Inflammatory macrophage (primary cell): ENCODE measurements at regions not wholly inside any gene's neighbourhood (a gene's known extent, or its start where the extent isn't known, plus 50 kb on each side); places are given as distances from the start of the nearest gene placed in this dataset.
"Not testable (repeated sequence)": the region's sequence is repeated elsewhere in the genome, so short reads cannot be mapped to it uniquely, and the experiment has no call there.

Experiments
- DNase-seq, 2 donors: peaks; one replicate each; pipeline ENCODE4 v3.0.0-alpha.2; 2020 to 2022

DNA sequence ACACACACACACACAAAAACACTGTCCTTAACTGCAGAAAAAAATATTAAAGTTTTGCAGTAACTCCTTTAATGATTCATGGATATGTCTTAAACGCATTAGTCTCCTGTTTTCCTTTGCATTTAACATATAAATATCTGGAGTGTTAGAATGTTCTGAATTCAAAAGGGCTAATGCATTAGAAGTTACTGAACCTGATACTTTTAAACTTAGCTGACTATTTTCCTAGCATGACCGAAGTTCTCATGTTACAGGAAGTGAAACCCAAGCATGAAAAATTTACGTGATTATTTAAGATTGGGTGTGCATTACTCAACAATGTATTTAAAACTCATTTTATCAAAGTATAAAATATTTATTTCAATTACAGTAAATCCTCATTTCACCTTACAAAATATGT is 791.2 kb downstream of the FLRT2 start:
- DNase-seq = no peak

DNA sequence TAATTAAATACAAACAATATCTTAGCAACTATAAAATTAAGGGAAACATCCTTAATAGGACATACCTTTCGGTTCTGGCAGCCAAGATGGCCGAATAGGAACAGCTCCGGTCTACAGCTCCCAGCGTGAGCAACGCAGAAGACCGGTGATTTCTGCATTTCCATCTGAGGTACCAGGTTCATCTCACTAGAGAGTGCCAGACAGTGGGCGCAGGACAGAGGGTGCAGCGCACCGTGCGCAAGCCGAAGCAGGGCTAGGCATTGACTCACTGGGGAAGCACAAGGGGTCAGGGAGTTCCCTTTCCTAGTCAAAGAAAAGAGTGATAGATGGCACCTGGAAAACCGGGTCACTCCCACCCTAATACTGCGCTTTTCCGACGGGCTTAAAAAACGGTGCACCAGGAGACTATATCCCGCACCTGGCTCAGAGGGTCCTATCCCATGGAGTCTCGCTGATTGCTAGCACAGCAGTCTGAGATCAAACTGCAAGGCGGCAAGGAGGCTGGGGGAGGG is 782.3 kb downstream of the FLRT2 start:
- DNase-seq = not testable (repeated sequence)

DNA sequence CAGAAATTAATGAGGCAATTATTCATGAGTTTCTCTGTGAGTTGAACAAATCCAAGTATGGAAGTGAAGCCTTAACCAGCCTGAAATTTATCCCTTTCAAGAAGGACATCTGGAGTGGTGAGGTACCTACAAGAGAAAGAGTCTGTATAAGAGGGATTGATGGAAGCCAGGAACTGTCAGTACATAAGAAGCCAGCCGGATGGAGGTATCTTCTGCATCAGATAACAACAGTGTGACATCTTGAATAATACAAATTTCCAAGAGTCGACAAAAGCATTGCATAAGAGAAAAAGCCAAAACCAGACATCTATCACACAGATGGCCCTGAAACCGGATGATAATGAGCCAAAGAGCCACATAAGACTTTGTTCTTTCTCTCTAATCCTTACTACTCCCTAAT is 781.2 kb downstream of the FLRT2 start:
- DNase-seq = no peak

DNA sequence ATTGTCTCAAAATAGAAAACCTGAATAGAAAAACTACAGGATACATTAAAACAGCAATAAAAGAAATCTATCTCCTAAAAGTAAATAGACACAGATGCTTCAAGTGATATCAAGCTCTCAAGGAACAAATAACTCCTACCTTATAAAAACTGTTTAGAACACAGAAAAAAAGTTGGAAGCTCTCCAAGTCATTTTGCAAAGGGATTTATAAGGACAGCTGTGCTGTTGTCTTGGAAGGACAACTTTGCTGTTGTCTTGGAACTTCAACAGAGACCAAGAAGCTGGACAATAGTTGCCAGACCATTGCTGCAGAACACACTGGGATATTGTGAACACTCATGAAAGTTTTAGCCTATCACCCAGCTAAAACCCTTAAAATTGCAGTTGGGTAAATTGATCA is 780.7 kb downstream of the FLRT2 start:
- no peak for DNase-seq

DNA sequence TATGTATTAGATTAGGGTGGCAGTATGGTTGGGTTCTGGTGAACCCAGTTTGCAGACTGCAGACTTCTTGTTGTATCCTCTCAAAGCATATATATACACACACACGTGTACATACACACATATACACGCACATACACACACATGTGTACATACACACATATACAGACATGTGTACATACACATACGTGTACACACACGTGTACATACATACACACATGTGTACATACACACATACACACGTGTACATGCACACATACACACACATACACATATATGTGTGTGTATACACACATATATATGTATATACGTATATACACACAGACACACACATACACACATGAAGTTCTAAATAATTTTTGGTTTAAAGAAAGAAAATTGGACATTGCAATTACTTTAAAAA is 780.2 kb downstream of the FLRT2 start:
- no peak for DNase-seq

DNA sequence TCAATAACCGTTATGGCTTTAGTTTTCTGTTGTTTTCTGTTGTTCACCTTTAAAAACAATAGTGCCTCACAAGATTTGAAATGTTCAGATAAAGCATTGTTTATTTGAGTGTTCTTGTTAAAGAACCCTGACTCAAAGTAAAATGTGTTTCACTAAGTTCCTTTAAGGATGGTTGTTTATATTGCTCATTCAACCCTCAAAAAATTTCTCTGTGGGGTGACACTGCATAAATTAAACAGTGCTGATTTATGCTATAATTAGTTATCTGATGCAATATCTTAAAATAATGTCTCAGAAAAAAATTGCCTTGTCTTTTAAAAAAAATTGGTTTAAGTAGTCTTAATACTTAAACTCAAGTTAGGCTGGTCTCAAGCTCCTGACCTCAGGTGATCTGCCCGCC is 775.1 kb downstream of the FLRT2 start:
- DNase-seq = no peak

DNA sequence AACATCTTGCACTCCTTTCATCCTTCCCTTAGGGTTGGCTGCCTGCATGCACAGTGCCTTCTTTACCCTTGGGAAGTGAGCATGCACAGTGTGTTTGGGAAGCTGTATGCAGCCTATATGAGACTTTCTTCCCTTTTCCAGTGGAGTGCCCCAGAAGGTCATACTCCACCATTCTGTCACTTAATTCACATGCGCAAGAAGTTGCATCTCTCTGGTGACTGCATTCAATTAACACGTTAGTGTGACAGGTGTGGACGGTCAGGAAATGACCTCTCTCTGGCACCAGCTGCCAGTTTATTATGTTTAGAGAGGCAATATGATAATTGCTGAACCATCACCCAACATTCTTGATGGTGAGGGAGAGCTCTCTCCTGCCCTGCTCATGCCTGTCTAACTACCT is 770.0 kb downstream of the FLRT2 start:
- DNase-seq = no peak

DNA sequence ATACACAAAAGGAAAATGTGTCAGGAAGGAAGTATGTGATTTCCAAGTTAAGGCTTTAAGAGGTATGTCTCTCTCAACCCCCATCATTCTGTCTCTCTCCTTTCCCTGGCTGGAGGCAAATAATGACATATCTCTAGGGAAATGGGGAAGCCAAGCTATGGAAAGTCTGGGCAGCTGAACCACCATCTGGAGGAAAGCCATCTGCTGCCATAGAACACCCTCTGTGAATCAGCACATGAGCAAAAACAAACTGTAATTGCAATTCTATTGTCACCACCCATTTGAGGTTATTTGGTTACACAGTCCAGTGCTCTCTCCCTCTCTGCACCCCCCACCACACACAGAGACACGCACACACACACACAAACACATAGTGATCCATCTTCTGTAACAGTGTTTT is 766.2 kb downstream of the FLRT2 start:
- DNase-seq = no peak

DNA sequence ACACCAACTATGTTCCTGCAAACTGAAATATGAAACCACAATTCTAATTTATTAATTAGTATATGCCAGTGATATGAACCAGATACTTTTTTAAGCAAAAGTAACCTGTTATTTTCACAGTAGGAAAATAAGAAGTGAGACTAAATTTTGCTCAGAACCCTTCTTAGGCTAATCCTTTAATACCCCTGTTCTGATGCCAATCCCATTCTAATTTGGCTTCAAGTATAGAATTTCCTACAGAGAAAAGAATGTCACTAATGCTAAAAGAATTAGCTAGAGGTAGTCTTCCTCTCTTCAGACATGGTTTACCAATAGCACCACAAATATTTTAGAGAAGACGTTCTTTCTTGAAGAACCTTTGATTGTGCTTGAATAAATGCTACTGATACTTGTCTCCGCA is 758.4 kb downstream of the FLRT2 start:
- no peak for DNase-seq

DNA sequence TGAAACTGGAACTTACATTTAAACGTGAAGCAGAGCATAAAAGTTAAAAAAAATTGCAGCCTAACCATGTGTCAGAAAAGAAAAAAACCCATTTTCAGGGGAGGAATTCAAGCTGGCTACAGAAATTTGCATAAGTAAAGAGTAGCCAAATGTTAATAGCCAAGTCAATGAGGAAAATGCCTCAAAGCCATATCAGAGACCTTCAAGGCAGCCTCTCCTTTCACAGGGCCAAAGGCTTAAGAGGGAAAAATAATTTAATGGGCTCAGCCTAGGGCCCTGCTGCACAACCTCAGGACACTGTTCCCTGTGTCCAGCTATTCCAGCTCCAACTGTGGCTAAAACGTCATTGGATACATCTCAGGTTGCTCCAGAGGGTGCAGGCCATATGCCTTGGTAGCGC is 749.5 kb downstream of the FLRT2 start:
- no peak for DNase-seq

DNA sequence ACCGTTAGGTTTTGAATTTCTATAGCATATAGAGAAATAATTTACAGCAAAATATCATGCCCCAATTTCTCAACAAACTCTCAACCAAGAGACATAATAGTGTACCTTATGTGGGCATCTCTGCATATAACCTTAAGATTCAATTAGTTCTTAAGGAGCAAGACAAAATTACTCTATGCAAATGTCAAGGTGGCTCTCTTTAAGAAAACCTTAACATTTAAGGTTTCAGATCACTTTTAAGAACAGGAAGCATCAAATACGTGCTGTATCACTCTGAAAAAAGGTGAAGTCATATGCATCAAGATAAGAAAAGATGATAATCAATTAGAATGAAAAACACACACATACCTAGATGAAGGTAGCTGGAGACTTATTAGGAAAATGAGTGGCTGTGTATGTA is 728.0 kb downstream of the FLRT2 start:
- DNase-seq = no peak

DNA sequence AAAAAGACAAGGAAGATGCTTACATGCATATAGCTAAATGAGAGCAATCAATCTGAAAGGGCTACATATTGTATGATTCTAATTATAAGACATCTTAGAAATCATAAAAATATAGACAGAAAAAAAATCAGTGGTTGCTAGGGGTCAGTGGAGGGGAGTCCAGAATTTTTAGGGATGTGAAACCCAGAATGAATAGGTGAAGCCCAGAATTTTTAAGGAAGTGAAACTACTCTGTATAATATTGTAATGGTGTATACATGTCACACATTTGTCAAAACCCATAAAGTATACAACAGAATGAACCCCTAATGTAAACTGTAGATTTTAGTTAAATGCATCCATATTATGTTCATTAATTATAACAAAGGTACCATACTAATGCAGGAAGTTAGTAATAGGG is 713.2 kb downstream of the FLRT2 start:
- DNase-seq = peak; percentile 4 to 41

DNA sequence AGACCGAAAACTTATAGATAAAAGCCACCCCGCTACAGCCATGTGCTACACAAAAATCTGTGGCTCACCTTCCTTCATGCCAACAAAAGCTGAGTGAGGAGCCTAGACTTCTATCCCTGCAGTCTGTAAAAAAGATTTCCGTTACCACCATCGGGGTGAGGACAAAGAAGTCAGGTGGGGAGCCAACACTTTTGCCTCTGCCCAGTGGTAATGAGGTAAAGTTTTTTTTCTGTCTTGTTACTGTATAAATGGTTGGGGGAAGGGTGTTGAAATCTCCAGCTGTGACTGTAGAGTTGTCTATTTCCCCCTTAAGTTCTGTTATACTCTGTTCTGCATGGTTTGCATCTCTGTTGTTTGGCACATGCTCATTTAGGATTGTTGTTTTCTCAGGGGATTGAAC is 707.8 kb downstream of the FLRT2 start:
- no peak for DNase-seq

DNA sequence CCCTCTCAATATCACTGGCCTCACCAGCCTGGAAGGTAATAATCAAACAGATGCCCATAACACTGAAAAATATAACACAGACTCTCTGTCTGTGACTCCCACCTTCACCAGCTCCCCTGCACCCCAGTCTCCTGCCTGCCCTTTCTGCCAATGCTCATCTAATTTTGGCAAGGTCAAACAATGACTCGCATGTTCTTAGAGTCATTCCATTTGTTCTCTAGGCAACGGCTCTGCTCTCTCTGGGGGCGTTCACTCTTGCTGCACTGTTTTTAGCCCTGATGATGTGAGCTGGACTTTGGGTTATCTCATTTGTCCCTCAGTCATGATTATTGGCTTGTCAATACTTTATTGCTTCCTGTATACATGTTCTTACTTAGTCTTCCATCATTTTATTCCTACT is 691.8 kb downstream of the FLRT2 start:
- no peak for DNase-seq

DNA sequence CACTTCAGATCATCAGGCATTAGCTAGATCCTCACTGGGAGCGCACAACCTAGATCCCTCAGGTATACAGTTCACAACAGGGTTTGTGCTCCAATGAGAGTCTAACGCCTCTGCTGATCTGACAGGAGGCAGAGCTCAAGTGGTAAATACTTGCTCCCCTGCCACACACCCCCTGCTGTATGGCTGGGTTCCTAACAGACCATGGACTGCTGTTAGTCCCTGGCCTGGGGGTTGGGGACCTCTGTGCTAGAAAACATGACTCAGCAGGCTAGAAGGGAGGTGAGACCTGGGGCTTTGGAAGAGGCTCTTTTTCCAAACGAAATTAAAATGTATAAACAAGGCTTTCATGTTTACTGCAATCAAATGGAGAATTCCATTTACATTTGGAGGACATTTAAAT is 691.1 kb downstream of the FLRT2 start:
- DNase-seq = no peak

DNA sequence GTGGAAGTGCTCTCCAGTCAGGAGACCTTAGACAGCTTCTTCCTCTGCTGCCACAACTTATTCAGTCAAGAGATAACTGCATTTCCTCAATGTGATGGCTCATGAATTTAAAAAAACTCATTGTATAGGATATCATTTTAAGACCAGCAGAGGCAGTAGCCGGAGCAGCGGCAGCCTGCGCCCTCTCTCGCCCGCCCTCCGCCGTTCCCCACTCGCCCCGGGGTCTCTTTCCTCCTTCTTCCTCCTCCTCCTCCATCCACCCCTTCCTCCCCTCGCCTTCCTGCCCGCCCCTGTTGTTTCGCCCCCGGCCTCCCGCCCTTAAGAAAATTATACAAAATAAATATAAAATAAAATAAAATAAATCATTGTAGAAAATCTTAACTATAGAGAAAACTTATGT is 687.6 kb downstream of the FLRT2 start:
- DNase-seq = no peak

DNA sequence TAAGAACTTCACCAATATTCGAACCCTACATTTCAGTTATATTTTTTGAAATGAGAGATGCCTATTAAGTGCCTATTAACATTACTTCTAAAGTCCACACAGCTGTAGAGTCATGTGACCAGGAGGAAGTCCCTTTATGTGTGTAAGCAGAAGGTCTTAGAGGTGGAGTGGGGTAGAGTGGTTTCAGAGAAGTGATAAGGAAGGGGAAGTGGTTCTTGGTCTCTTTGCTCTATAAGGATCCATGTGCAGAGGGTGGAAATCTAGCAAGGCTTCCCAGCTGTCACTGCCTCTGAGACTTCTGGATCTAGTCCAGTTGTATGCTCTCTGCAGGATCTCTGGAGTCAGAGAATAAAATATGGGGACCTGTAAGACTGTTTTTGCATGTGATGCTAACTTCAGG is 673.9 kb downstream of the FLRT2 start:
- peak in 1 of 2 donors; percentile 0 for DNase-seq

DNA sequence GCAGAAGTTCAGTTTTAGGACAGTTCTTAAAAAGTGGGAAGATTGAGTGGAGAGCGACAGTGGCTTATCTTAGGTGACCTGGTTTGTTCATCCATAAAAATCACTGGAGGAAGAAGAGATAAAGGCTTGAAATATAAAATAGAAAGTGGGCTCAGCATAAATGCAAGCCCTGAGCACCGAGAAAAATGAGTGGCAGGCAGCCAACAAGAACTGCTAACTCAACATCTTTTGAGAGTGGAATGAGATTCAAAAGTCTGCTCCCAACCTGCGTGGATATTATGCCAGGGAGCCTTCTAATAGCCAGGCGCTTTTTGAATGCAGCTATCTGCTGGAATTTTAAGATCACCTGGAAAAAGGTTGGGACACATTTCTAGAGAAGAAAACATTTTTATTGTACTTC is 666.5 kb downstream of the FLRT2 start:
- DNase-seq = no peak

DNA sequence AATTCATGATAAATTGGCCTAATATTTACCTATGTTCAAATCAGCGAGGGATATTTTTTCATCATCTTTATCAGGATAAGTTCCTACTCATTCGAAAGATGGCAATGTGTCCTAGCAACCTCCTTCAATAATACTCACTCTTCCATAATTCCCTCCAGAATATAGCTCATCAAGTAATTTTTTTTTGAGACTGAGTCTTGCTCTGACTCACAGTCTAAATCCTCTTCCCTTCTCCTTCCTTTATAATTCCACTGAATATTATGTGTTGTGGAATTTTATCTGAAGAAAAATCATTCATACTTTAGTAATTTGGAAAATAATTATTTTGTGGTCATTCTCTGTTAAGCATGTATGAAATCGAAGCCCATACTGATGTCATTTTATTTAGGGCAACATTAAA is 663.8 kb downstream of the FLRT2 start:
- DNase-seq = no peak

DNA sequence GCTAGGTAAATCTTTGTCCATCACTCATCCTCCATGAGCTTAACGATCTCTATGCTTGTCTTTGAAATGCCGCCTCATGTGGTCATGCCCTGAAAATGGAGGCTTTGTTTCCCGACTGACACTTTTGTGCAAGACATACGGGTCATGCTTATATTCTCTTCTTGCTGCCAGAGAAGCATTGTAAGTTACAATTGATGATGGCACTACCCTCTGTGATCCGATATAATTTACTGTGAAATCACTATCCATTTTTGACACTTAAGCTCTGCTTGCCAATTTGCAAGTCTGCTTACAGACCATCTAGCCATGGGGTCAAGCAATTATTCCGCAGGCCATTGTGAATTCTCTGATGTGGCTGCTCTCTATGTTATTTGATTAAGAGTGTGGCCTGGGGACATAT is 650.0 kb downstream of the FLRT2 start:
- DNase-seq = no peak

DNA sequence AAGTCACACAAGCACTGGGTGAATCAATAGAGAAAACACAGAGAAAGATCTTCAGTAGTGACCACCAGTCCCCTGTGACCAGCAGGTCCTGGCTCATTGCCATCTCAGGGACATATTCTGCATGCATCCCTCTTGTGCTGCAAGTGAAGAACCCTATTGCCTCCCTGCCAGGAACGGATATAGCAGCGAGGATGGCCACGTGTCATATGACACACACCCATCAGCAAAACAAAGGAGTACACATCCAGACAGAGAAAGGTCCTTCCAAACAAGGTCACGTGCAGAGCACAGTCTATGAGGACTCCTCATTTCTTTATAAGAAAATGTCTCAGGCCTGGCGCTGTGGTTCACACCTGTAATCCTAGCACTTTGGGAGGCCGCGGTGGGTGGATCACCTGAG is 638.4 kb downstream of the FLRT2 start:
- no peak for DNase-seq

DNA sequence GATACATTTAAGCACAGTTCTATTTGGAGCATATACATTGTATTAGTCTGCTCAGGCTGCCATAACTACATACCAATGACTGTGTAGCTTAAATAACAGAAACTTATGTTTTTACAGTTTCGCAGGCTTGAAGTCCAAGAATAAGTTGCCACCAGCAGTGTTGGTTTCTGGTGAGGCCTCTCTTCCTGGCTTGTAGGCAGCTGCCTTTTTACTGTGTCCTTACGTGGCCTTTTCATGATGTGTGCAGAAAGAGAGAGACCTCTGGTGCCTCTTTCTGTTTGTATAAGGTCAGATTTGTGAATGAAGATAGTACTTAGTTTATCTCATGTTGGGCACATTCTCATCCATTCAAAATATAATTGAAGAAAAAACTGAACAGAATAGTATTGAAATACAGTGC is 636.6 kb downstream of the FLRT2 start:
- DNase-seq = no peak

DNA sequence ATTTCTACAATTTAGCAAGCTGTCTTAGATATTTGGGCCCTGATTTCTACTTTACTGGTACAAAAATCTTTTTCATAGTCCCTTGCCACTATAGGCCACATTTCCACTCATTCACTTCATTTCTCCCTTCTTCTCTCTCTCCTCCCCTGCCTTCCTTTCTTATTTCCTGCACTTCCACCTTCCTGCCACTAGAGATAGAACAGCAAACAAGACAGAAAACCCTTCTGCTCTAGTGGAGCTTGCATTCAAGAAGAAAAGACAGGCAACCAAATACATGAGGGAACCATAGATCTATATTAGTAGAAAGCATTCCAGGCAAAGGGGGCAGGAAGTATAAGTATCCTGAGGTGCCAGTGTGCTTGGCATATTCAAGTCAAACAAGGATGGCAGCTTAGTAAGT is 623.5 kb downstream of the FLRT2 start:
- DNase-seq = no peak

DNA sequence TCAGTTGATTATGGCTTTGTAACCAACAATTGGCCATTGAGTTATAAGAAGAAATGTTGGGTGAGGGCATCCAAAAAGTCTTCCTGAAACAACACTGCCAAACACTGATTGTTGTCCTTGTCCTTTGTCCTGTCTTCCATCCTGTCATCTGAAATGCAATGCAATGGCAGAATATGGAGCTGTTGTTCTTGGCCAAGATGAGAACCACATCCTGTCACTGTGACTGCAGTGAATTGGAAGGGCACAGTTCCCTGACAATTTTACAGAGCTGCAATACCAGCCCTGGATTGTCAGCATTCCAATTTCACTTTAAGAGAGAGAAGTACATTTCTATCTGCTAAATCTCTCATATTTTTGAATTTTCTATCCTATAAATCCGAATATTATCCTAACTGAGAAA is 613.3 kb downstream of the FLRT2 start:
- no peak for DNase-seq

DNA sequence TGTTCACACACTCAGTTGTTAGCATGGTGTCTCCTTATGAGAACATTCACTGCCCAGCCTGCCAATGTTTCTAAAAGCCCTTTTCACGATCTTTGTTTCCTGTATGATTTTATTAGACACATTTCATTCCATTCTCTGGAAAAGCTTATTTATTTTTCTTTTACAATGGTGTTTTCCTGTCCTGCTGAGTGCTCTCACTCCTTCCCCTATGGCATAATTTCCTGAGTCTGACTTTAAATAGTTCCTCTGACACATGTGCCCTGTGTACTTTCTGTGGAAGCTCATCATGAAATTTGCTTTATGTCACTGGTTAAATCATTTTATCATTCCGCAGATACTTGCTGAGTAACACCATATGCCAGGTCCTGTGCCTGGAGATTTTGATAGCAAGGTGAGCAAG is 612.0 kb downstream of the FLRT2 start:
- no peak for DNase-seq

DNA sequence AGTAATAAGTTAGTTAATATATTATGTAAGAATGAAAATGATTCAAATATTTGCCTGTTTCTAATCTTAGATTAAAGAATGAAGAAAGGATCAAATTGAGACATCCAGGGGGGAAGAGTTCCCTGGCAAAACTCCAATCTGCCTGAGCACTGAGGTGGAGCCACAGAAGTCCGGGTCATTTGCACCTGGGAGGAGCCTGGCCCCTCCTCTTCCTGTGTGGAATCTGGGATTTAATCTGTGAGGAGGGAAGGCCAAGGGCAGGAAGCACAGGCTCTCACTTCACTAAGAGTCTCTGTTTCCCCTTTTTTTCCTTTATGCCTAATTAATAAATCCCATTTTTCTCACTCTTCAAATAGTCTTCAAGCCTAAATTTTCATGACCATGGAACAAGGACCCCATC is 599.5 kb downstream of the FLRT2 start:
- no peak for DNase-seq
